HG03280 (cell line): ENCODE measurements at regions not wholly inside any gene's neighbourhood (a gene's known extent, or its start where the extent isn't known, plus 50 kb on each side); places are given as distances from the start of the nearest gene placed in this dataset.

Experiments used
- ATAC-seq: cut with Tn5 transposase; IDR thresholded peaks from one replicate; pipeline ENCODE4 v1.9.1; 2021; ENCODE audit warnings: mild to moderate bottlenecking, moderate library complexity; ENCODE audit not compliant: unreplicated experiment

DNA sequence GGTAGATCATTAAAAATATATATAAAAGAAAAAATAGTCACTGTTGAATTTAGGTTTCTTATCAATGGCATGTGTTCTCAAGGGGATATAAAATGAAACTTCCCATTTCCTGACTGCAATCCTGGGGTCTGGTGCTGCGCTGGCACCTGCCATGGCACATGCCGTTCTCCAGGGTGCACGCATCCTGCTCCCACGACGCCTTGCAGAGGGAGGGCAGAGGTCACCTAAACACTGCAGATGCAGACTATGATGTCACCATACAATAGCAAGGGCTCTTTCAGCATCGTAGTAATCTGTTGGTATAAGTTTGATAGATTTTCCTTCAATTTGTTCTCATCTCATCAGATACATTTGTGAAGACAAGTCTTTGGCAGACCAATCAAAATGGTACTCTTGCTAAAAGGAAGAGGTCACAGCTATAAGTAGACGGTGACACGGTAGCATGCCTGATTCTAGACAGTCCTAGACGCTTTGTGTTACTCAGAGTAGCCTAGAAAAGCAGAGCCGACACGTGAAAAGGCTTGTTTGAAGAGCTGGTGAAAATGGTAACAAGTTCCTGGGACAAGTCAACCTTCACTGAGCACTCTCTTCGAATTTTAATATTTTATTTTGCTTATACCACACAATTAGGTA, 761.4 kb downstream of the DCDC2C start:
- no peak for ATAC-seq

DNA sequence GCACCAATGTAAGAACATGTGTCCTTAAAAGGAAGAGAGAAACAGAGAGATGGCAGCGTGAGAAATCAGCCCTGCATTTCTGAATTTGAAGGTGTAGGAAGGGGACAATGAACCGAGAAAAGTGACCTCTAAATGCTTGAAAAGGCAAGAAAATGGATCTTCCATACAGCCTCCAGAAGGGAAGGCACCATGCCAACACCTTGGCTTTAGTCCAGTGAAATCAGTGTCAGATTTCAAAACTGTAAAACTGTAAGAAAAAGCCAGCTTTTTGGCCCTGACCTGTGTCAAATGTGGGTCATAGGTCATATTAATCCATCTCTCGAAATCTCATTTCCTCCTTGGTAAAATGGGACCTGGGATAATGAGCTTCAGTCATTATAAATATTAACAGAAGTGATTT, 762.3 kb downstream of the DCDC2C start:
- no peak for ATAC-seq

DNA sequence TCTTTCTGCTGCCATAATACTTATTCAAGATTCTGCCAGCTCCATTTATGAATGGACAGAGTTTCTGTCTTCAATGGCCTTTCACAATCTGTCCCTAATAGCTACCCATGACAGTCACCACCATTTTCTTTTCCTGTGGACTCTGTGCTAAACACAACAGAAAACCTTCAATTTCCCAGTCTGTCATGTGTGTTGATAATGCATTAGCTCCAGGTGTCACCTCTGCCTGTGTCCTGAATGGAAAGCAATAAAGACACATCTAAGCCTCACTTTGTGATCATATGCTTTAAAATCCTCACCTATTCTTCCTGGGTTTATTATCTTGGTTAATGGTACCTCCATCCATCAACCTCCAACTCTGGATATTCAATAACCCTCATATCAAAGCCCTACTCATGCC, 772.2 kb downstream of the DCDC2C start:
- no peak for ATAC-seq

DNA sequence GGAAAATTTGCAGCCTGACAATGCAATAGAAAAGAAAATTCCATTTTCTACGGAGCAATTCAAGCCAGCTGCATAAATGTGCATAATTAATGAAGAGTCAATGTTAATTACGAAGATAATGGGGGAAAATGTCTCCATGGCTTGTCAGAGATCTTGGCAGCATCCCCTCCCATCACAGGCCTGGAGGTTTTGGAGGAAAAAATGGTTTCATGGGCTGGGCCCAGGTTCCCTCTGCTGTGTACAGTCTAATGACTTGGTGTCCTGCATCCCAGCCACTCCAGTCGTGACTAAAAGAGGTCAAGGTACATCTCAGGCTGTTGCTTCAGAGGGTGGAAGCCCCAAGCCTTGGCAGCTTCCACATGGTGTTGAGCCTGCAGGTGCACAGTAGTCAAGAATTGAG, 779.7 kb downstream of the DCDC2C start:
- no peak for ATAC-seq

DNA sequence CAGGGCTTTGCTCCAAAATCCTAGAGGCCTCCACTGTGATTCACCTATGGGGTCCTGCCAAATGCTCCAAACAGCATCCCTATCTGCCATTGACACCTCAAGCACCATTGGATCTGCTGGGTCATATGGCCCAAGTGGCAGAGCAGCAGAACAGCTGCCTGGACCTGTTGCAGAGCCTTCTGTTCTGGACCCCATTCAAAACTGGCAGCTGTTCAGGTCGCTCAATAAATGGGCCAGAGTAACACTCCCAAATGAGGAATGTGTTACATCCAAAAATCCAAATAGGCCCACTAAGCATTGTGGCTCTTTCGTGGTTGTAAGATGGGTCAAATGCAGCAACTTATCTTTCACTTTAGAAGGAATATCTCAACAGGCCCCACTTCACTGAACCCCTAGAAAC, 783.6 kb downstream of the DCDC2C start:
- no peak for ATAC-seq

DNA sequence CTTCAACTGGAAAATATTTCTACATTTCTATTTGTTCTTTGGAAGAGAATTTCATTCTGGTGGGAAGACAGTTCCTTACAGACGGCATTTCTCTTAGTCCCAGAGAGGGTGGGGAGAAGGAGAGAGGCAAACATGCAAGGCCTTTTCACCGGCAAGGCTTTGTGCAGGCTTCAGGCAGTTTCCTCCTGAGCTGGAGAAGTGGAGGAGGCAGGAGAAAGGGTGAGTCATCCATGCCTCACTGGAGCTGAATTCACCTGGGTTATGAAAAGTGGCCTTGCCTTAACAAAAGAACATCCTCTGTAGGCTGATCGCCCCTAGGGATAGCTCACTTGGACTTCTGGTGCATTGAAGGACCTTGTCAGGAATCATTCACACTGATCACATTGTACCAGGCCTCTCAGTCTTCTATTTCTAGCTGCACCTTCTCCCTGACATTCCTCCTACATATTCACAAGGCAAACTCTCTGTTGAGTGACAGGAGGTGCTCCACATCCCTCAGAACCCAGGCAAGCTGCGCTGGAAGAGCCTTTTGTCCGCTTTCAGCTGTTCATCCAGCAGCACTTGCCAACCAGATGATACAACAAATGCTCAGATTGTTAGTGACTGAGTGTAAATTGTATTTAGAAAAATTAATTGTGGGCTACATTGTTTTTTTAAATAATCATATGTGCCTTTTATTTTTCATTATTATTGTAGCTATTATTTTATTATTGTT, 796.1 kb downstream of the DCDC2C start:
- ATAC-seq: no peak

DNA sequence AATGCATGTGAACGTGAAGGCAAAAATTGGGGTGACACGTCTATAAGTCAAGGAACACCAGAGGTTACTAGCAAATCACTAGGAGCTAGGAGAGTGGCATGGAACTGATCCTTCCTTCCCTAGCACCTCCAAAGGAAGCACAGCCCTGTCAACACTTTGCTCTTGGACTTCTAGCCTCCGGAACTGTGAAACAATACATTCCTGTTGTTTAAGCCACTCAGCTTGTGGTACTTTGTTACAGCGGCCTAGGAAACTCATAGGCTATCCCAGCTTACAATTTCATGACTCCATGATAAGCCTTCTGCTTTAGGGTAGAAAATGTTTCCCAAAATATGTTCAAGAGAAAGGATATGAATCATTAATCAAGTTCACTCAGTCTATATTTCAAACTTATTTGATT, 798.1 kb downstream of the DCDC2C start:
- no peak for ATAC-seq

DNA sequence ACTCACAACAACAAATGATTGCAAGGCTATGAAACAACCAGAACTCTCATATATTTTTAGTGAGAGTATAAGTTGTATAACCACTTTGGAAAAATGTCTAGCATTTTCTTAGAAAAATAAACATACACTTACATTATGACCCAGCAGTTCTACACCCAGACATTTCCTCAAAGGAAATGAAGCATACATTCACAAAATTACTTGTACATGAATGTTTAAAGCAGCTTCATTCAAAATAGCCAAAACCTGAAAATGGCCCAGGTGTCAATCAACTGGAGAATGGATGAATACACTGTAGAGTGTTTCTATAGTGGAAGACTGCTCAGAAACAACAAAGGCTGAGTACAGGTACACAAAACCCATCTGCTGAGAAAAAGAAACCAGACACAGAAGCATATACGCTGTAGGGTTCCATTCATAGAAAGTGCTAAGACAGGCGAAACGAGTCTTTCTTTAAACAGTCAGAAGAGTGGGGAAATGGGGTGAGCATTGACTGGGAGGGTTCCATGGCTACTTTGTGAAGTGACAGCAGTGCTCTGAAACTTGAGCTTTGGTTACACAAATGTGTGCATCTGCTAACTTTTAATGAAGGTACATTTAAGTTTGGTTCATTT, 799.0 kb downstream of the DCDC2C start:
- no peak for ATAC-seq

DNA sequence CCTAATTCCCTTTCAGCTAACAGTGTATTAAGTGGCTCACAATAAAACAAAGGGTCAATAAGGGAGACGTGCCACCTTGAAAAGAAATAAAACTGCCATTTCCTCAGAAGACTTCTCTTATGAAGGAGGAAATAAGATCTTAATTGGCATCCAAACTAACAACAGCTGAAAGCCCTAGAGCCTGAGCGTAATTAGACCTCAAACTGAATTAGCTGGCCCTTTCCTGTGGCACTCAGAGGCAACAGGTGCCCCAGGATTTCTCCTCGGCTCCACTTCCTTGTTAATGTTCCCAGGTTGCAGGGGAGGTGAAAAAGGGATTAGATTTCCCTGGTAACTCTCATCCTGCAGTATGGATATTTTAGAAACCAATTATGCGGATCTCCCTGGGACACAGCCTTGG, 804.3 kb downstream of the DCDC2C start:
- ATAC-seq: no peak

DNA sequence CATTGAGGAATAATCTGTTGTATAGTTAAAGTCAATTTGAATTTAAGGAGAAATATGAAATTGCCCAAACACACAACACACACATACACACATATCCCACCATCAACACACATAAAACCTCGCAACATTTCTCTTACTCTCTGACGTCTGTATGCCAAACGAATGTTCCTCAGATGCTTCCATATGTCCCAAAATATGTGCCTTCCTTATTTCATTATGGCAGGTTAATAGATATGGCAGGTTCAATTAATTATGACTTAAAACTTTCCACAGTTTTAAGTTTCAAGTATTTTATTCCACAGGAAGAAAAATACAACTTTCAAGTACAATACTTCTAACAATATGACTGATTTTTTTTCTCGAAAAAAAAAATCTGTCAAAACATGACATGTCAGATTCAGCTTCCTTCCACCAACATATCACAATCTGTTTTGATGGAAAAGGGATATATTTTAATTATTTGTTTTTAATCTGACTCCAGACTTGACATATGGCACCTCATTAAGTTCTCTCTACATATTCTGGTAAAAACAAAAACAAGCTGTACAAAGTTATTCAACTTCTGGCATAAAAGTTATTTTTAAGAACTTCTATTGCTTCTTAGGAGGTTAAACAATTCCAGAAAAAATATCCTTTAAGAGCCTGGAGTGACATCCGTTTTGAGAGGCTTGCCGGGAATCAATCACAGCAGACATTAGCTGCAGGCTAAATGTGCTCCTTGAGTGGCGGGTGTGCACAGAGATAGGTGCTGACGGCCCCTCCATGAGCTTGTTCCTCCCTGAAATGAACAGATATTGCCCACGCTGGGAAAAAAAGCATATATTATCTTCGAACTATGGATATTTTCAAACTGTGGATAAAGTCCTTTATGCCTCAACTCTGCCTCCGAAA, 812.7 kb downstream of the DCDC2C start:
- no peak for ATAC-seq

DNA sequence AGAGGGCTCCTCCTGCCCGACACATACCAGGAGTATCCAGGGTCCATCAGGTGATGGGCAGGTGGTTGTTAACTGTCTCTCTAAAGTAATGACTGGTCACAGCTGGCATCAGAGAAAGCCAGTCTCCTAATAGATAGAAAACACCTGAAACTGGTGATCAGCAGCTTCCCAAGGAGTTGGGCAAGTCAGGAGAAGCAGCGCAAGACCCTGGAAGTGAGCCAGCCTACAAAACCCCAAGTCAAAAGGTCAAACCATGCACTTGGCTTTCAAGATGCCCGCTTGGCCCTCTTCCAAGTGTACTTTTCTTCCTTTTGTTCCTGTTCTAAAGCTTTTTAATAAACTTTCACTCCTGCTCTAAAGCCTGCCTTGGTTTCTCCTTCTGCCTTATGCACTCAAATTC, 815.2 kb downstream of the DCDC2C start:
- ATAC-seq: no peak

DNA sequence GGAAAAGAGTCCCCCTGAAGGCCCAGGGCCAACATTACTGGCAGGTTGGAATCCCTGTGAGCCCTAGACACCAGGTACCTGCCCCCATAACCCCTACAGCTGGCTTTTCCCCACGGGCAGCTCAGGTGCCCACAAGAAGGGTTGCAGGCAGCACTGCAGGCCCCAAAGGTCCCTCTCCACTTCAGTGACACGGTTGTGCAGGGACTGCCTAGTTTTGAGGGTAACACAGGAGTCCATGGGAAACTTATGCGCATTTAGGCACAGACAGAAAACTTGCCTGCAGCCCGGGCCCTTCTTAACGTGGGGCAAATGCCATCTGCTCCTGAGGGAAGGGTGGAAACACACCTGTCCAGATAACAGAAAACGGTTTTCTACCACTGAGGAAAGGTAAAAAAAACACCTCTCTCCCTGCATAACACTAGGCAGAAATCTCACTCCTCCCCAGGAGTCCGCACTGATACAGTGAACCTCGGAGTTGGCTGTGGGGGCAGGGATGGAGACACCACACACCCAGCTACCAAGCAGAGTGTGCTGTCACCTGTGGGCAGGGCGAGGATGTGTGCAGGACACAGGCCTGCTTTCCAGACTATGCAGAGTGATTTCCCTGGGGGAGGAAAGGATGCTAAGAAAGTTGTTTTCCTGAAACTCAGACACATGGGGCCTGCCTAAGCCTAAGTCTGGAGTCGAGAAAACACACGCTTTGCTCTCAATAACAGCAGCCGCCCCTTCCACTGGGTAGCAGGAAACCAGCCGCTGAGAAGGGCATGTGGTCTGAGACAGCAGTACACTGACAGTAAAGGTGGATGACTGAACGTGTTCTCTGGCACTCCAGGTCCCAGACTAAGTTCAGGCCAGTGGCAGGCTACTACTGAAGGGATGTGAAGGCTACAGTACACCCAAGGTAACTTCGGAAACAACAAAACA, 819.4 kb downstream of the DCDC2C start:
- ATAC-seq: no peak

DNA sequence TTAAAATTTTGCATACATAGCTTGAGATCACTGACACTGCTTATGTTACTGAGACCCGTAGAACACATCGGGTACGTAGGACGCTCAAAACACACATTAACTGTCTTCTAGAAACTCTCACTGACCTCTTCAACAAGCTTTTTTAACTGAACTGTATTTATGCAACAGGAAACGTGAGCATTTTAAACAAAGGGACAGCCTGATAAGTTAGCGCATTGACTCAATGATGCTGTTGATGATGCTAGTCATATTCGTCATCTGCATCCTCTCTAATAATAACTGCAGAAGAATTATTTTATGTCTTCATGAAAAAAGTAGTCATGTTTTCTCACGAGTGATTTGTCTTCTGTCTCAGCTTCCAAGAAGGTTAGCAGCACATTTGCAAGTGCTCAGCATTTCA, 824.0 kb downstream of the DCDC2C start:
- ATAC-seq: no peak

DNA sequence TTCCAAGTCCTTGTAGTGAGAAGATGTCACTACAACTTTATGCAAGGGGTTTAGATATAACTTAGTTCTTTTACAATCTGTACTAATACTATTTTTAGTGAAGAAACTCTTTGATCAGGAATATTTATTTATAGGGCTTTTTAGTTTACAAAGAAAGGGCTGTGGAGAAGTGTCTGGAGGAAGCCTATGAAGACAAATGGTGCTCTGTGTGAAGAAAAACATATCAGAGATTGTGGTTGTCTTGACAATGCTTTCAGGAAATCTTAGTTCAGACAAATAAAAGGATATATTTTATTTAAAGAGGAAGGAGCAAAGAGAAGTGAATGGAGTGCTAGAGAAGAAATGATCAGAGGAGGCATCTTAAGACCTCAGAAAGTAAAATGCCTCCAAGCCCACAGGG, 824.9 kb downstream of the DCDC2C start:
- ATAC-seq: no peak

DNA sequence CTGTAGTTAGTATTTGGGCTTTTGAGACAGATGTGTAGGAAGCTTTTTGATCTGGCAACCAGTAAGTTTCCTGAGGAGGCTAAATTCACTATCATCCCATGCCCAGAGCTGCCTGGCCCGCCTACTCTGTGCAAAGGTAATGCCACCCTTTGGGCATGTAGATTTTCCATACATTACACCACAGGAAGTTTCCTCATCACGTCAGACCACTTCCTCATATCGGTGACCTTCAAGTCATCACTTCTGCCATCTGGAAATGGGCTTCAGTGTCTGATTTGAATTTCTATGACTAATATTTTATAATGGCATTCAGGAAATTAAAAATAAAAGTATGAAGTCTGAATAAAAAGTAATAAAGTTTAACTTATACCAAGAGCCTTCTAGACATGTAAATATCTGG, 825.4 kb downstream of the DCDC2C start:
- no peak for ATAC-seq

DNA sequence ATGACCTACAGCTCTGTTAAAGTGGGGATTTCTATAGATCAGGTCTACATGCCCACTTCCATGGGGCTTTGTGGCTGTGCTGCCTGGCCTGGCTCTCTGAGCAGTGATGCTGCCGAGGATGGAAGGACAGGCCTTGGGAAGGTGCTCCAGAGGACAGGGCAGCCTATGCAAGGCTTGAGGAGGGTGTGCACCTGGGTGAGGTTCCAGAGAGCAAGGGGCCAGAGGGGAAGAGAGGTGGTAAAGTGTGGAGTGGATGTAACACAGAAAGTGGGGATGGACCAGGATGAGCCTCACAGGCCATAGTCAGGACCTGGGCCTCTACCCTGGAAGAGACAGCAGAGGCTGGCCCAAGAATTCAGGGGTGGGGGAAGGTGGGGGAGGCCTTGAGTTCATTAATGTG, 826.4 kb downstream of the DCDC2C start:
- no peak for ATAC-seq

DNA sequence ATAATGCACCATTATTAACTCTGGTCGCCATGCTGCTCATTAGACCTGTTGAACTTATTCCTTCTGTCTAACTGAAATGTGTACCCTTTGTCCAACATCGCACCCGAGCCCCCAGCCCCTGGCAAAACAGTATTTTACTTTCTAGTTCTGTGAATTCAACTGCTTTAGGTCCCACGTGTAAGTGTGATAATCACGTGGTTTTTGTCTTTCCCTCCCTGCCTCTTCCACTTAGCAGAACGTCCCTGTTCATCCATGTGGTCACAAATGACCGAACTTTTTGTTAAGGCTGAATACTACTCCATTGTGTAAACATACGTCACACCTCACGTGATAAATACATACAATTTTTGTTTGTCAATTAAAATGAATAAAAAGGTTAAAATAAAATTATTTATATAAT, 826.9 kb downstream of the DCDC2C start:
- no peak for ATAC-seq

DNA sequence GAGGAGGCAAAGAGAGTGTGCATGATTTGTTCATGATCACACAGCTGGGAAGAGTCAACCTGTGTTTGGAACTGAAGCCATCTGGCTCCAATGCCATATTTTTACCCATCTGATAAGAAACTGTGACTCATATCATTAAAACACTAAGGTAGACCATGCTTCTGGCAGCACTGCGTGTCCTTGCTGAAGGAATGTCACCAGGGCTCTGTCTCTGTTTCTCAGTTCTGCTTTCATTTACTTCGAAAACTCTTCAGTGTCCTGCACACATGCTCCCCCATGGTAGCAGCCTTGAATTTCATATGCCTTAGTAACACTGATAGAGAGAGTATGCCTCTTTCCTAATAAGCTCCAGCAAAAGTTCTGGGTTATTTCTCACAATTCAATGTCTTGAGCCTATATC, 830.4 kb downstream of the DCDC2C start:
- ATAC-seq: no peak

DNA sequence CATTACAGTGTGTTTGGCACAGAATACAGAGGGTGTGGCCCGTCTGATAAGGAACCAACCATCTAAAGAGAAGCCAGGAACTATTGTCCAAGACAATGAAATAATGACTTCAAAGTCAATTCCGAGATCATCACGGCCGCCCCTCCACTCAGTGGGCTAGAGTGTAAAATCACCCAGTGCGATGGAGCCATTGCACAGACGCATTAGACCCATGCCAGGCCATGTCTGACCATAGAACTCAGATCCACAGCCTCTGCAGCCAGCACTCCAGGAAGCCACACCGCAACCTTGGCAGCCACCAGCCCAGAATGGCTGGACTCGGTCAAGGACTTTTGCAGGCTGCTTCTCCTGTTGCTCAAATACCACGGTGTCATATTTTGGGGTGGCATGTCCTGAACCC, 835.7 kb downstream of the DCDC2C start:
- no peak for ATAC-seq

DNA sequence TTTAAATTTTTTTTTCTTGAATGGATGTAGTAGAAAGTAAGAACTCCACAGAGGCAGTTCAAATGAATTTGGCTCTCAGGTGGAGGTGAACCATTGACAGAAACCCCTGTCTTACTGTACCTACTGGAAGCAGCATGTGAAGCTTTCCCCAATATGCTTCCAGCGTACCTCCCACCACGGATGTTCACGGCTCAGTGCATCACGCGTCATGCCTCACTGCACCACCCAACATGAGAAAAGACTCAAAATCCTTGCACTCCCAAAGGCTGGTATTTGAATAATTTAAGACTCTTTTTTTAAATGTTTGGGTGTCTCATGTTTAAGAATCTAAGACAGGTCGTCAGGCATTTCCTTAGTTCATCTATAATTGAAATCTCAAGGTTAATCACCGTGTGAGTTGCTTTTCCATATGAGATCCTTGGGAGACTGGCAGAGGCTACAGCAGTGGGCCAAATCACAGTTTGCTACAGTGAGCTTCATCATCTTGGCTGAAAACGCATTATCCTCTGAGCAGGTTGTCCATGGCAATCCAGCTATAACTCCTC, 846.4 kb downstream of the DCDC2C start:
- no peak for ATAC-seq
